H9 (cell line): ENCODE measurements at regions not wholly inside any gene's neighbourhood (a gene's known extent, or its start where the extent isn't known, plus 50 kb on each side); places are given as distances from the start of the nearest gene placed in this dataset.

Experiments used
- DNase-seq: peaks from one replicate; pipeline ENCODE4 v3.0.0-alpha.2; 2017
- H2AFZ ChIP-seq: one replicate; pipeline ENCODE4 v1.6.1; 2013; ENCODE audit warnings: mild to moderate bottlenecking, low read length, control low read depth, moderate library complexity
- H2AK5ac ChIP-seq: 2 replicates; pipeline ENCODE4 v1.6.1; 2013; ENCODE audit warnings: low read length, control low read depth, mixed read lengths; ENCODE audit not compliant: insufficient read length
- H2BK120ac ChIP-seq: one replicate; pipeline ENCODE4 v1.6.1; 2013; ENCODE audit warnings: low read depth, mild to moderate bottlenecking, low read length, control low read depth, inconsistent platforms; ENCODE audit not compliant: poor library complexity, severe bottlenecking
- H2BK12ac ChIP-seq: 2 replicates; pipeline ENCODE4 v1.6.1; 2013; ENCODE audit warnings: low read length, control low read depth, mixed read lengths, low read depth; ENCODE audit not compliant: insufficient read length
- H2BK15ac ChIP-seq: 2 replicates; pipeline ENCODE4 v1.6.1; 2013; ENCODE audit warnings: low read depth, low read length, control low read depth
- H2BK20ac ChIP-seq: one replicate; pipeline ENCODE4 v1.6.1; 2013; ENCODE audit warnings: low read depth, mild to moderate bottlenecking, low read length, control low read depth, inconsistent platforms; ENCODE audit not compliant: poor library complexity, severe bottlenecking
- H2BK5ac ChIP-seq: 2 replicates; pipeline ENCODE4 v1.6.1; 2013; ENCODE audit warnings: low read length, control low read depth, mixed read lengths; ENCODE audit not compliant: insufficient read length
- H3K14ac ChIP-seq: 2 replicates; pipeline ENCODE4 v1.6.1; 2013; ENCODE audit warnings: low read length, control low read depth; ENCODE audit not compliant: insufficient read depth
- H3K18ac ChIP-seq: 2 replicates; pipeline ENCODE4 v1.6.1; 2013; ENCODE audit warnings: low read depth, mild to moderate bottlenecking, mixed read lengths, low read length, control low read depth; ENCODE audit not compliant: insufficient read length
- H3K23ac ChIP-seq: 2 replicates; pipeline ENCODE4 v1.6.1; 2013; ENCODE audit warnings: low read length, control low read depth, mixed read lengths, low read depth; ENCODE audit not compliant: insufficient read length
- H3K23me2 ChIP-seq: 2 replicates; pipeline ENCODE4 v1.6.1; 2013; ENCODE audit warnings: low read depth, mild to moderate bottlenecking, mixed read lengths, low read length, control low read depth; ENCODE audit not compliant: insufficient read length, poor library complexity, severe bottlenecking
- H3K27ac ChIP-seq: 2 replicates; pipeline ENCODE4 v1.5.1; 2013; ENCODE audit warnings: low read length, control low read depth, mixed read lengths, low read depth; ENCODE audit not compliant: insufficient read length
- H3K27me3 ChIP-seq: 2 replicates; pipeline ENCODE4 v1.6.1; 2013; ENCODE audit warnings: low read length, control low read depth, inconsistent platforms; ENCODE audit not compliant: insufficient read depth
- H3K4ac ChIP-seq: 2 replicates; pipeline ENCODE4 v1.6.1; 2013; ENCODE audit warnings: low read depth, mild to moderate bottlenecking, control low read depth, inconsistent platforms, low read length, moderate library complexity
- H3K4me1 ChIP-seq: 2 replicates; pipeline ENCODE4 v1.6.1; 2013; ENCODE audit warnings: low read length, control low read depth, inconsistent platforms; ENCODE audit not compliant: insufficient read depth
- H3K4me2 ChIP-seq: 2 replicates; pipeline ENCODE4 v1.6.1; 2013; ENCODE audit warnings: low read length, control low read depth, mixed read lengths; ENCODE audit not compliant: insufficient read length, insufficient read depth
- H3K56ac ChIP-seq: 2 replicates; pipeline ENCODE4 v1.6.1; 2013; ENCODE audit warnings: low read depth, mild to moderate bottlenecking, mixed read lengths, low read length, control low read depth; ENCODE audit not compliant: insufficient read length
- H3K79me1 ChIP-seq: 2 replicates; pipeline ENCODE4 v1.6.1; 2013; ENCODE audit warnings: low read depth, mild to moderate bottlenecking, moderate library complexity, low read length, control low read depth, inconsistent platforms; ENCODE audit not compliant: insufficient read depth, poor library complexity, severe bottlenecking
- H3K79me2 ChIP-seq: 2 replicates; pipeline ENCODE4 v1.6.1; 2013; ENCODE audit warnings: low read length, control low read depth, inconsistent platforms; ENCODE audit not compliant: insufficient read depth
- H3K9ac ChIP-seq: 2 replicates; pipeline ENCODE4 v1.6.1; 2013; ENCODE audit warnings: low read length, control low read depth, mixed read lengths; ENCODE audit not compliant: insufficient read length; ENCODE audit errors: extremely low read depth
- H3K9me3 ChIP-seq: one replicate; pipeline ENCODE4 v1.6.1; 2013; ENCODE audit warnings: low read depth, low read length, inconsistent platforms; ENCODE audit not compliant: control insufficient read depth
- H3T11ph ChIP-seq: one replicate; pipeline ENCODE4 v1.6.1; 2013; ENCODE audit warnings: mild to moderate bottlenecking, low read length, control low read depth, inconsistent platforms
- H4K20me1 ChIP-seq: one replicate; pipeline ENCODE4 v1.6.1; 2013; ENCODE audit not compliant: control insufficient read depth, insufficient read length, insufficient read depth
- H4K5ac ChIP-seq: 2 replicates; pipeline ENCODE4 v1.6.1; 2013; ENCODE audit warnings: low read depth, mild to moderate bottlenecking, mixed read lengths, low read length, control low read depth; ENCODE audit not compliant: insufficient read length
- H4K8ac ChIP-seq: replicated peaks from 2 replicates; pipeline ENCODE4 v1.6.1; 2013; ENCODE audit warnings: low read length, control low read depth, mixed read lengths, low read depth; ENCODE audit not compliant: insufficient read length
- H4K91ac ChIP-seq: 2 replicates; pipeline ENCODE4 v1.6.1; 2013; ENCODE audit warnings: low read depth, mild to moderate bottlenecking, moderate library complexity, mixed read lengths, low read length, control low read depth; ENCODE audit not compliant: insufficient read length
- H3K27ac Mint-ChIP-seq, 3 experiments: 2 replicates in 2 of 3; 3 replicates in 1 of 3; pipeline ENCODE4 v1.8.0; 2020 to 2021; ENCODE audit warnings: mixed read lengths in 3 of 3, mild to moderate bottlenecking in 1 of 3, moderate library complexity in 1 of 3
- H3K27me3 Mint-ChIP-seq: 2 replicates; pipeline ENCODE4 v1.8.0; 2021; ENCODE audit warnings: low read depth, mild to moderate bottlenecking, moderate library complexity, mixed read lengths
- H3K36me3 Mint-ChIP-seq, 3 experiments: 2 replicates in 2 of 3; 3 replicates in 1 of 3; pipeline ENCODE4 v1.8.0; 2020 to 2021; ENCODE audit warnings: low read depth in 3 of 3, mixed read lengths in 3 of 3; ENCODE audit not compliant: insufficient read depth in 1 of 3
- H3K4me1 Mint-ChIP-seq, 2 experiments: 2 replicates each; pipeline ENCODE4 v1.8.0; 2020; ENCODE audit warnings: mixed read lengths in 2 of 2
- H3K4me3 Mint-ChIP-seq, 2 experiments: 2 replicates in 1 of 2; 3 replicates in 1 of 2; pipeline ENCODE4 v1.8.0; 2020 to 2021; ENCODE audit warnings: mild to moderate bottlenecking in 2 of 2, mixed read lengths in 2 of 2, moderate library complexity in 1 of 2
- H3K9me3 Mint-ChIP-seq, 2 experiments: 2 replicates in 1 of 2; 3 replicates in 1 of 2; pipeline ENCODE4 v1.8.0; 2020; ENCODE audit warnings: mild to moderate bottlenecking in 2 of 2, mixed read lengths in 2 of 2, moderate library complexity in 1 of 2
- CTCF ChIP-seq: fragments of 200-600 bp; sonication (generic); conservative IDR thresholded peaks from 3 replicates; pipeline ENCODE4 v1.8.0; 2021; ENCODE audit warnings: antibody characterized with exemption, mild to moderate bottlenecking
- WGBS: extraction: QIAGEN DNeasy Blood & Tissue Kit; methylation state at CpG from one replicate; pipeline ENCODE4 v1.1.7; 2013; ENCODE audit warnings: missing lambda C conversion rate, low lambda C conversion rate, mixed read lengths; ENCODE audit not compliant: insufficient read length; ENCODE audit errors: extremely low coverage; 5-methylcytosine and 5-hydroxymethylcytosine counted together

DNA sequence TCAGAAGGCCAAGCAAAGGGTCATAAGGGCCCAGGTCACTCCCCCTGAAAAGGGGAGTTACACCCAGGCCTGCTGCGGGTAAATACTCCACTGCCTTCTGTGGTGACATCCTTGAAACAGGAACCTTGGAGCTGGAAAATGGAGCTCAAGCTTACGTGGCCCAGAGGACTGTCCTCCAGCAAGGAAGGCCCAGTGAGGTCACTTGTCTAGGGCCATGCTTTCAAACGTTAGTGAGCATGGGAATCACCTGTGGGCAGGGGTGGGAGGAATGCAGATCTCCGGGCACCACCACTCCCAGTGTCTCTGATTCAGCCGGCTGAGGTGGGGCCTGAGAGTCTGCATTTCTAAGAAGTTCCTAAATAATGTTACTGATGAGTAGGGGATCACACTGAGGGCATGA is 140.5 kb upstream of the CCND2 start:
- TF ChIP-seq CTCF = no peak
- H3K27me3 ChIP-seq = no peaks in the 10 kb centered on the region
- no peak overlapping the region for H3T11ph ChIP-seq
- no peak overlapping the region for H3K4me2 ChIP-seq
- H3K27ac Mint-ChIP-seq = peak overlapping the region in 1 of 3 experiments; percentile 99; a peak in 2 of 7 replicates
- no peak overlapping the region for H3K9ac ChIP-seq
- H4K20me1 ChIP-seq = no peaks in the 10 kb centered on the region
- no peak overlapping the region for H2BK5ac ChIP-seq
- no peak overlapping the region for H4K5ac ChIP-seq
- H2AK5ac ChIP-seq = no peak overlapping the region
- no CpG with 5 or more reads among the region's 5 CpGs for WGBS
- peak overlapping the region; percentile 2 for H4K91ac ChIP-seq
- no peaks in the 10 kb centered on the region for H3K79me1 ChIP-seq
- no peaks in the 10 kb centered on the region for H3K9me3 ChIP-seq
- H3K14ac ChIP-seq = no peak overlapping the region; the same call in 1 of the 2 replicates
- peak overlapping the region; percentile 76 for H2BK12ac ChIP-seq
- no peak overlapping the region for H2AFZ ChIP-seq
- H3K23ac ChIP-seq = no peak overlapping the region
- no peak overlapping the region for H3K18ac ChIP-seq
- no peaks in the 10 kb centered on the region for H3K27me3 Mint-ChIP-seq
- no peak overlapping the region for H3K56ac ChIP-seq
- no peak overlapping the region for H3K4me3 Mint-ChIP-seq
- H2BK15ac ChIP-seq = no peak overlapping the region
- H3K9me3 Mint-ChIP-seq = peaks cover 0 to 1% of the 10 kb centered on the region in 2 experiments; a peak in 1 of 5 replicates
- no peaks in the 10 kb centered on the region for H3K36me3 Mint-ChIP-seq
- no peak overlapping the region for H2BK20ac ChIP-seq
- H3K27ac ChIP-seq = no peak overlapping the region
- no peak overlapping the region for H2BK120ac ChIP-seq
- H4K8ac ChIP-seq = no peak overlapping the region
- peaks cover 4% of the 10 kb centered on the region for H3K23me2 ChIP-seq
- DNase-seq = no peak
- H3K79me2 ChIP-seq = no peaks in the 10 kb centered on the region
- H3K4me1 Mint-ChIP-seq = peaks cover 50 to 55% of the 10 kb centered on the region in 2 experiments
- H3K4me1 ChIP-seq = peaks cover 18% of the 10 kb centered on the region; the same call in 1 of the 2 replicates
- H3K4ac ChIP-seq = no peak overlapping the region
